ENCODE measurements at regions not wholly inside any gene's neighbourhood (a gene's known extent, or its start where the extent isn't known, plus 50 kb on each side); places are given as distances from the start of the nearest gene placed in this dataset.

DNA sequence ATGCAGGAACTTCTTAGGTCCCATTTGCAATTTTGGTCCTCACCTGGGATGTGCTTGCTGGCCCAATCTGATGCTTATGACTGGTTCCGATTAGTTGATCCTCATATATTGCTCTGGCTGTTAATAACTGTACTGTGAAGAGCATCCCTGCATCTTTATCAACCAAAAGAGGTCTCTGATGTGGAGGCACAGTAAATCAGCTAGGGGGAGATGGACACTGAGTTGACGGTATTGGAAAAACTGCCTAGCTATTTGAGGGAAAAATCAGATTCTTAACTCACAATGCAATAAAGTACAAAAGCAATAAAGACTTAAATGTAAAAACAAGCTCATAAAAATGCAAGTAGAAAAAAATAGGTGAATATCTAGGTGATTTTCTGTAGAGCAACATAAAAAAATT lies 188.0 kb upstream of the TCF4 start:
- TF ChIP-seq, protein P1, sequence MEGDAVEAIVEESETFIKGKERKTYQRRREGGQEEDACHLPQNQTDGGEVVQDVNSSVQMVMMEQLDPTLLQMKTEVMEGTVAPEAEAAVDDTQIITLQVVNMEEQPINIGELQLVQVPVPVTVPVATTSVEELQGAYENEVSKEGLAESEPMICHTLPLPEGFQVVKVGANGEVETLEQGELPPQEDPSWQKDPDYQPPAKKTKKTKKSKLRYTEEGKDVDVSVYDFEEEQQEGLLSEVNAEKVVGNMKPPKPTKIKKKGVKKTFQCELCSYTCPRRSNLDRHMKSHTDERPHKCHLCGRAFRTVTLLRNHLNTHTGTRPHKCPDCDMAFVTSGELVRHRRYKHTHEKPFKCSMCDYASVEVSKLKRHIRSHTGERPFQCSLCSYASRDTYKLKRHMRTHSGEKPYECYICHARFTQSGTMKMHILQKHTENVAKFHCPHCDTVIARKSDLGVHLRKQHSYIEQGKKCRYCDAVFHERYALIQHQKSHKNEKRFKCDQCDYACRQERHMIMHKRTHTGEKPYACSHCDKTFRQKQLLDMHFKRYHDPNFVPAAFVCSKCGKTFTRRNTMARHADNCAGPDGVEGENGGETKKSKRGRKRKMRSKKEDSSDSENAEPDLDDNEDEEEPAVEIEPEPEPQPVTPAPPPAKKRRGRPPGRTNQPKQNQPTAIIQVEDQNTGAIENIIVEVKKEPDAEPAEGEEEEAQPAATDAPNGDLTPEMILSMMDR (IDR thresholded peaks at IDR 0.05; ENCODE audit: low read depth, low read length) = no peak
- H3K4me3 ChIP-seq (ENCODE audit: low read depth, low read length) = no peak overlapping the region

DNA sequence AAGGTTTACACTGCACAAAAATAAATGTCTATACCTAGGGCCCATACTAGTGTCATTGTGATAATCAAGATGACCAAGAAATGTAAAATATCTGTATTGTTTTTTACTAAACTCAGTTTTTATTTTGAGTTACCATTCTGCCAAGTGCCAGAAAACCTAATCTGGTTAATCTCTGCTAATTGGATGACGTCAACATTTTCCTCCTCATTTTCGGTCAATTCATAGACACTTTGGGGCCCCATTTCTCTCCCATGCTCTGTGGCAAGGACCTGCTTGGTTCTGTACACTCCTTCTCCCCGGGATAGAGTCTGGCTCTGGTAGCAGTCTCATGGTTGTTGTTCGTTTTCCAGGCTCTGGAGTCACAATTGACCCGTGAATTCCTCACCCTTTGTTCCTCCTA lies 186.5 kb upstream of the TCF4 start:
- H3K4me3 ChIP-seq (ENCODE audit: low read depth, low read length) = no peak overlapping the region
- TF ChIP-seq, protein P1 (IDR thresholded peaks at IDR 0.05; ENCODE audit: low read depth, low read length) = no peak

DNA sequence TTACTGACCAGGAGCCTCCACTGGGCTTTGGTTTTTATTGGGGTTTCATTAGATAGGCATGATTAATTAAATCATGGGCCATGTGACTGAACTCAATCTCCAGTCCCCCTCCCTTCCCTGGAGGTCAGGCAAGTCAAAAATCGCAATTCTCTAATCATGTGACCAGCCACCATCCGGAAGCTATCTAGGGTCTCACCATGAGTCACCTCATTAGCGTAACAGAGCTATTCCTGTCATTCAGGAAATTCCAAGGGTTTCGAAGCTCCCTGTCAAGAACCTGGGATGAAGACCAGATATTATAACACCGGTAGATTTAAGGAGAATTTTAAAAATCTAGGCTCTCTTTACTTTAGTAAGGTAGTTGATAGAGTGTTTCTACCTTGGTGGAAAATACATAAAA lies 180.3 kb upstream of the TCF4 start:
- TF ChIP-seq, protein P1 (IDR thresholded peaks at IDR 0.05; ENCODE audit: low read depth, low read length) = no peak
- H3K4me3 ChIP-seq (ENCODE audit: low read depth, low read length) = no peak overlapping the region

DNA sequence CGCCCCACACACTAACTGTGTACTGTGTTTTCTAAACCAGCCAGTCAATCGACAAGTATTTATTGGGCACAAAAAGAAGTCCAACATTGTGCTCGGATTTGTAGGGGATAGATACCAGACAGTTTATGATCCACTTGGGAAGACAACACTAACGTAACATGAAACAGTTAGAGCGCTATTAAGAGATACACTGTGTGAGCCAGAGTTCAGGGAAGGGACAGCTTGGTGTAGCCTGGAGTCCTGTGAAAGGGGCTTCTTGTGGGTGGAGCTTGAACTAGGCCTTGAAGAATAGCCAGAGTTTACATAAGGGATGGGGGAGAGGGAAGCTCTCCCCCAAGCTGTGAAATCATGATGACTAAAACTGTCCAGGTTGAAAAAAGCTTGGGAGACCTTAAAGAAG lies 176.4 kb upstream of the TCF4 start:
- no peak overlapping the region for H3K4me3 ChIP-seq (ENCODE audit: low read depth, low read length)
- TF ChIP-seq, protein P1 (IDR thresholded peaks at IDR 0.05; ENCODE audit: low read depth, low read length) = no peak

DNA sequence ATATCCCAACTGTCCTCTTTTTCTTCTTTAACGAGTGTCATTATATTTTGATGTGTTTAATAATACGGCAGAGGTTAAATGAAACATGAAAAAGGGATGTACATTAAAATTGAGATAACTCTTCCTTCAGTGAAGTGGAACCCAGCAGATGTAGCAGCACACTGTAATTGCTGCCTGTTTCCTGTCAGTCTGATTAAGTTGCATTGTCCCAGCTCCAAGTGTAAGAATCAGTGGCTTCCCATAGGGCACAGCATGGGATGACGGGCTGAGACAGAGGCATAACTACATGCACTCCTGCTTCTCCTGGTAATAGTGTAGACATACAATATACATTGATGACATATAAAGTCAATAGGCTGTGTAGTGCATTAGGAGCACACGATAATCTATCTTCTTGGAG lies 175.8 kb upstream of the TCF4 start:
- no peak overlapping the region for H3K4me3 ChIP-seq (ENCODE audit: low read depth, low read length)
- TF ChIP-seq, protein P1 (IDR thresholded peaks at IDR 0.05; ENCODE audit: low read depth, low read length) = no peak

DNA sequence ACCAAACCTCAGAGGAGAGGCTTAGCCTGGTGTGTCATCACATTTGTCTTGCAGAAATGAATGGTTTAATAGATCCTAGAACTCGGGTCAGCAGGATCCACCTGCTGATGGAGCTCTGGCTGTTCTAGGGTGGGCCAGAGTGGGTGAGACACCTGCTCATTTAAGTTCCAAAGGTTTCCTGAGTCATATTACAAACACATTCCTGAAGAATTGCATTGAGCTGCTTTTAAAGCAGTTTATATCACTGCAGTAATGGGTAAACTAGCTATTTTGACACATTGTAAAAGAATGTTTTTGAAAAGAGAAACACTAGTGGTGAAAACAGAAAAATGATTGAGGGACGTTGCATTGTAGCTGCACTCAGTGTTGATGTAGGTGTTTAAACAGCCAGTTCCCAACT lies 175.3 kb upstream of the TCF4 start:
- H3K4me3 ChIP-seq (ENCODE audit: low read depth, low read length) = no peak overlapping the region
- TF ChIP-seq, protein P1 (IDR thresholded peaks at IDR 0.05; ENCODE audit: low read depth, low read length) = no peak

DNA sequence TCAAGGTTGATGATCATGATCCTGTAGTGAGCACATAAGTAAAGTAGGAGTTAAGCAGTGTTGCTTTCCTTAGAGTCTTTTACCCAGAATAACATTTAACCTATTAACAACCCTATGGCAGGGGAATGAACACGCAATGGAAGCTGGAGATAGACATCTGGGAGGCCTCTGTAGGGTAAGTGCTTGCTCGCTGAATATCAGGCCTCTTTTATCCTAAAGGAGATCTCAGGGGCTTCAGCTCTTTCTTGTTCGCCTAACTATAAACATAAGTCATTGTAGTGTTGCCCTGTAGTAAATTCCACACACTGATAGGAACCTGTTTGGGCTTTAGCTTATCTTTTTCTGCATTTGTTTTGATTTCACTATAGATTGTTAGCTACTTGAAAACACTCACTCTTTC lies 174.4 kb upstream of the TCF4 start:
- TF ChIP-seq, protein P1 (IDR thresholded peaks at IDR 0.05; ENCODE audit: low read depth, low read length) = no peak
- H3K4me3 ChIP-seq (ENCODE audit: low read depth, low read length) = no peak overlapping the region

All from WI38 (cell line).